ENCODE measurements at regions not wholly inside any gene's neighbourhood (a gene's known extent, or its start where the extent isn't known, plus 50 kb on each side); places are given as distances from the start of the nearest gene placed in this dataset.

DNA sequence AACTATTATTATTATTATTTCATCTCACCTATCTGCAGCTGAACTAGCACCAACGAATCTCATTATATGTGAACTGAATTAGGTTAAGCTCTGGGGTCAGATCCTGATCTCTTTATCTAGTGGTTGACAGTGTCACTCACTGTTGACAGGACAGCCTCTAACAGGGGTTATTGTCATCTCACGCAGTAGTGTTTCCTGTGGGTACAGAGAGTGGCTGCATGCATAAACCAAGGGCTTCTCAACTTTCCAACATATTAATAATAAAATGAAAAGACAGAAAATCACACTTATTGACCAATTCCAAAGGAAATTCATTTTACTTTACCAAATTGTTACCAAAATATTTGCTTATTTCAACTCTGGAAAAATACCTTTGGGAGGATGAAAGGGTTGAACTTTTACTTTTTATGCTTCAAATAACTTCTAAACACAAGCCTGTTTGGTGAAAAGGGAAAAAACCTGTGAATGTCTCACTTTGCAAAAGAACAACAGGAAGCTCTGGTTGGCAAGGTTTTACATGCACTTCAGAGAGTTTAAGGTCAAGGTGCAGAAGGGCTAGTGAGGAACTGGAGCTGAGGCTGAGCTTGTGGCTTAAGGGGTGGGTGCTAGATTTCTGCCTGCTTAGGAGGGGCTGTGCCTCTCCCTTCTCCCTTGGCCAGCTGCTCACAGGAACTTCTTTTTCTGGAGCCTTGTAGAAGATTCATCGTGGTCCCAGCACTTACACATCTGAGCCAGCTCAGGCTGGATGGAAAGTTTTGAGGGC lies 72.6 kb downstream of the CTAGE1 start:
- TF ChIP-seq, protein P1, sequence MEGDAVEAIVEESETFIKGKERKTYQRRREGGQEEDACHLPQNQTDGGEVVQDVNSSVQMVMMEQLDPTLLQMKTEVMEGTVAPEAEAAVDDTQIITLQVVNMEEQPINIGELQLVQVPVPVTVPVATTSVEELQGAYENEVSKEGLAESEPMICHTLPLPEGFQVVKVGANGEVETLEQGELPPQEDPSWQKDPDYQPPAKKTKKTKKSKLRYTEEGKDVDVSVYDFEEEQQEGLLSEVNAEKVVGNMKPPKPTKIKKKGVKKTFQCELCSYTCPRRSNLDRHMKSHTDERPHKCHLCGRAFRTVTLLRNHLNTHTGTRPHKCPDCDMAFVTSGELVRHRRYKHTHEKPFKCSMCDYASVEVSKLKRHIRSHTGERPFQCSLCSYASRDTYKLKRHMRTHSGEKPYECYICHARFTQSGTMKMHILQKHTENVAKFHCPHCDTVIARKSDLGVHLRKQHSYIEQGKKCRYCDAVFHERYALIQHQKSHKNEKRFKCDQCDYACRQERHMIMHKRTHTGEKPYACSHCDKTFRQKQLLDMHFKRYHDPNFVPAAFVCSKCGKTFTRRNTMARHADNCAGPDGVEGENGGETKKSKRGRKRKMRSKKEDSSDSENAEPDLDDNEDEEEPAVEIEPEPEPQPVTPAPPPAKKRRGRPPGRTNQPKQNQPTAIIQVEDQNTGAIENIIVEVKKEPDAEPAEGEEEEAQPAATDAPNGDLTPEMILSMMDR (IDR thresholded peaks at IDR 0.05), result no peak
- TF ChIP-seq POLR2A (IDR thresholded peaks at IDR 0.05), result no peak

All from thyroid gland (tissue), 4 donors.